Kidney epithelial cell (primary cell): ENCODE measurements at regions not wholly inside any gene's neighbourhood (a gene's known extent, or its start where the extent isn't known, plus 50 kb on each side); places are given as distances from the start of the nearest gene placed in this dataset.

Source experiments
- DNase-seq: peaks from one replicate; pipeline ENCODE4 v3.0.0-alpha.2; 2010; ENCODE audit warnings: low read depth
- H3K27me3 ChIP-seq: 2 replicates; pipeline ENCODE4 v1.6.0; 2011; ENCODE audit warnings: low read length; ENCODE audit not compliant: control insufficient read depth, insufficient read depth
- H3K36me3 ChIP-seq: 2 replicates; pipeline ENCODE4 v1.5.1; 2011; ENCODE audit warnings: low read length; ENCODE audit not compliant: control insufficient read depth, insufficient read depth
- H3K4me3 ChIP-seq: 2 replicates; pipeline ENCODE4 v1.5.1; 2011; ENCODE audit warnings: low read depth, mild to moderate bottlenecking, control low read depth, low read length
- CTCF ChIP-seq: IDR thresholded peaks from 2 replicates; pipeline ENCODE4 v1.5.1; 2011; ENCODE audit warnings: mild to moderate bottlenecking, moderate library complexity, low read length, control low read depth, inconsistent platforms; ENCODE audit not compliant: insufficient read depth, poor library complexity, severe bottlenecking

GRCh38 chr6:165814679-165815078 is 151.6 kb upstream of the PDE10A start:
- H3K4me3 ChIP-seq, result no peak overlapping the region
- H3K36me3 ChIP-seq, result no peaks in the 10 kb centered on the region
- no peak for TF ChIP-seq CTCF
- DNase-seq, result no peak
- peaks cover 7% of the 10 kb centered on the region for H3K27me3 ChIP-seq

GRCh38 chr6:165811512-165811911 is 148.5 kb upstream of the PDE10A start:
- H3K36me3 ChIP-seq, result no peaks in the 10 kb centered on the region
- no peak for DNase-seq
- H3K4me3 ChIP-seq, result no peak overlapping the region
- TF ChIP-seq CTCF, result no peak
- peaks cover 6% of the 10 kb centered on the region for H3K27me3 ChIP-seq

GRCh38 chr6:165808021-165808420 is 145.0 kb upstream of the PDE10A start:
- no peak for DNase-seq
- no peak overlapping the region for H3K4me3 ChIP-seq
- H3K27me3 ChIP-seq, result peaks cover 18% of the 10 kb centered on the region
- no peaks in the 10 kb centered on the region for H3K36me3 ChIP-seq
- TF ChIP-seq CTCF, result no peak

- H3K27me3 ChIP-seq, result peaks cover 18% of the 10 kb centered on the region
- no peak for DNase-seq
- H3K4me3 ChIP-seq, result no peak overlapping the region
- no peak for TF ChIP-seq CTCF
- no peaks in the 10 kb centered on the region for H3K36me3 ChIP-seq
These were observed 144.4 kb upstream of the PDE10A start for GRCh38 chr6:165807249-165807960.

- Histone ChIP-seq H3K27me3 (peaks cover 18% of the 10 kb centered on the region), H3K36me3 (no peaks in the 10 kb centered on the region), H3K4me3 (no peak overlapping the region)
- no peak for DNase-seq
- TF ChIP-seq CTCF, result no peak
These were observed 143.2 kb upstream of the PDE10A start for GRCh38 chr6:165806126-165806810.
